Thoracic aorta (tissue), 2 donors: ENCODE measurements at regions not wholly inside any gene's neighbourhood (a gene's known extent, or its start where the extent isn't known, plus 50 kb on each side); places are given as distances from the start of the nearest gene placed in this dataset.

Experiments
- ATAC-seq: fragments of 150-250 bp; one replicate; pipeline ENCODE4 v1.8.0; 2017; ENCODE audit warnings: low read depth; ENCODE audit not compliant: insufficient number of reproducible peaks, low FRiP score
- DNase-seq: peaks from one replicate; pipeline ENCODE4 v3.0.0-alpha.2; 2020; ENCODE audit warnings: low spot score
- H3K27ac ChIP-seq, 2 donors: fragments of 200-600 bp; sonication (generic); 1 replicate in 1 of 2; 2 replicates in 1 of 2; pipeline ENCODE4 v1.5.1; 2016; ENCODE audit warnings: mild to moderate bottlenecking in 2 of 2, moderate library complexity in 2 of 2
- H3K27me3 ChIP-seq: fragments of 200-600 bp; sonication (generic); replicated peaks from 2 replicates; pipeline ENCODE4 v1.6.0; 2016; ENCODE audit warnings: mild to moderate bottlenecking; ENCODE audit not compliant: insufficient read depth
- H3K36me3 ChIP-seq: fragments of 200-600 bp; sonication (generic); one replicate; pipeline ENCODE4 v1.5.1; 2016
- H3K4me1 ChIP-seq, 2 donors: fragments of 200-600 bp; sonication (generic); 1 replicate in 1 of 2; 2 replicates in 1 of 2; pipeline versions ENCODE4 v1.5.1 to v1.6.0; 2016; ENCODE audit warnings: low read depth in 2 of 2, mild to moderate bottlenecking in 1 of 2; ENCODE audit not compliant: control insufficient read depth in 1 of 2
- H3K4me3 ChIP-seq: fragments of 200-600 bp; sonication (generic); 2 replicates; pipeline ENCODE4 v1.5.1; 2016; ENCODE audit warnings: mild to moderate bottlenecking
- H3K9me3 ChIP-seq: fragments of 200-600 bp; sonication (generic); 2 replicates; pipeline ENCODE4 v1.5.1; 2016
- CTCF ChIP-seq: fragments of 200-600 bp; sonication (generic); IDR thresholded peaks from one replicate; pipeline ENCODE4 v1.5.1; 2019; ENCODE audit warnings: antibody characterized with exemption

- DNase-seq (no peak), ATAC-seq (no peak)
- peaks cover 5 to 13% of the 10 kb centered on the region in 2 donors for H3K4me1 ChIP-seq
- no peaks in the 10 kb centered on the region for H3K36me3 ChIP-seq
- no peak for TF ChIP-seq CTCF
- H3K27ac ChIP-seq, result no peak overlapping the region
- H3K9me3 ChIP-seq, result no peaks in the 10 kb centered on the region
- H3K27me3 ChIP-seq, result no peaks in the 10 kb centered on the region
- no peak overlapping the region for H3K4me3 ChIP-seq
Measured at GRCh38 chr6:80478030-80478429, 371.6 kb downstream of the BCKDHB start.

GRCh38 chr6:80477591-80477990, 371.1 kb downstream of the BCKDHB start:
- H3K36me3 ChIP-seq, result no peaks in the 10 kb centered on the region
- TF ChIP-seq CTCF, result no peak
- DNase-seq, result no peak
- no peaks in the 10 kb centered on the region for H3K27me3 ChIP-seq
- peaks cover 5 to 13% of the 10 kb centered on the region in 2 donors for H3K4me1 ChIP-seq
- H3K4me3 ChIP-seq, result no peak overlapping the region
- no peak for ATAC-seq
- no peak overlapping the region for H3K27ac ChIP-seq
- no peaks in the 10 kb centered on the region for H3K9me3 ChIP-seq

GRCh38 chr6:80472271-80472670, 365.8 kb downstream of the BCKDHB start:
- no peak for DNase-seq

GRCh38 chr6:80469977-80470376, 363.5 kb downstream of the BCKDHB start:
- Histone ChIP-seq H3K27ac (no peak overlapping the region), H3K27me3 (no peaks in the 10 kb centered on the region), H3K4me1 (no peaks in the 10 kb centered on the region), H3K4me3 (no peak overlapping the region), H3K36me3 (no peaks in the 10 kb centered on the region), H3K9me3 (no peaks in the 10 kb centered on the region)
- no peak for ATAC-seq
- DNase-seq, result no peak
- TF ChIP-seq CTCF, result no peak

More at GRCh38 chr6:80472271-80472670, 365.8 kb downstream of the BCKDHB start:
- H3K9me3 ChIP-seq, result no peaks in the 10 kb centered on the region
- no peaks in the 10 kb centered on the region for H3K36me3 ChIP-seq
- no peak for TF ChIP-seq CTCF
- no peak overlapping the region for H3K27ac ChIP-seq
- H3K27me3 ChIP-seq, result no peaks in the 10 kb centered on the region
- H3K4me3 ChIP-seq, result no peak overlapping the region
- H3K4me1 ChIP-seq, result no peaks in the 10 kb centered on the region
- ATAC-seq, result no peak

GRCh38 chr6:80468398-80468797, 361.9 kb downstream of the BCKDHB start:
- TF ChIP-seq CTCF, result no peak
- Histone ChIP-seq H3K9me3 (no peaks in the 10 kb centered on the region), H3K4me3 (no peak overlapping the region), H3K4me1 (no peaks in the 10 kb centered on the region), H3K36me3 (no peaks in the 10 kb centered on the region), H3K27me3 (no peaks in the 10 kb centered on the region), H3K27ac (no peak overlapping the region)
- no peak for ATAC-seq
- DNase-seq, result no peak
